HG02571 (cell line): ENCODE measurements at regions not wholly inside any gene's neighbourhood (a gene's known extent, or its start where the extent isn't known, plus 50 kb on each side); places are given as distances from the start of the nearest gene placed in this dataset.
"Not testable (repeated sequence)": the region's sequence is repeated elsewhere in the genome, so short reads cannot be mapped to it uniquely, and the experiment has no call there.

Experiments used
- ATAC-seq: cut with Tn5 transposase; IDR thresholded peaks from one replicate; pipeline ENCODE4 v1.9.1; 2021; ENCODE audit warnings: mild to moderate bottlenecking, moderate library complexity; ENCODE audit not compliant: unreplicated experiment

- no peak for ATAC-seq
These were observed 339.8 kb downstream of the OMA1 start for GRCh38 chr1:58206749-58207148.

GRCh38 chr1:58204284-58204683 lies 342.2 kb downstream of the OMA1 start:
- no peak for ATAC-seq

DNA sequence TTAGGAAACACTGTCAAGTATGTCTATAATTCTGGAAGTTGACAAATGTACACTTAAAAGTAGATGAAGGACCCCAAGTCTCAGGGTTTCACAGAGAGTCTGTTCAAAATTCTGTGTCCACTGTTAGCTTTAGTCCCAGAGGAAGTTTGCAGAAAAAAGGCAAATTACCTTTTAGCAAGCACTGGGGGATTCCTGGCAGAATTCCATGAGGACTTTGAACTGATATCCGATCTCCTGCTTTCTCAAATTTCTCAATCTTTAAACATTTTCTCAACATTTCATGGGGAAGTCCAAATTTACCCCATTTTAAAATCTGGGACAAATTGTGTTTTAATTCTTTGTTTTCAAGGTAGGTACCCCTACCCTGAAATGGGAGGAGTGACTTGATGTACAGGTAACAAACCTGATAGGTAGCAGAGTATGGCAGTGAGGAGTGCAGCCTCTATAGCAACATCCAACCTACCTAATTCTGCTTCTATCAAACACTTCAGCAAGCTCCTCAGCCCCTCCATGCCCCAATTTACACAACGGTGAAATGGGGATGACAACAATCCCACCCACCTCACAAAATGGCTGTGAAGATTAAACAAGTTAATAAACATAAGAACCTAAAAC lies 344.9 kb downstream of the OMA1 start:
- ATAC-seq = no peak

- no peak for ATAC-seq
These were observed 346.1 kb downstream of the OMA1 start for GRCh38 chr1:58200437-58200836.

- ATAC-seq = no peak
These were observed 348.7 kb downstream of the OMA1 start for GRCh38 chr1:58197811-58198210.

GRCh38 chr1:58190267-58190988 lies 356.1 kb downstream of the OMA1 start:
- no peak for ATAC-seq

GRCh38 chr1:58189453-58189852 lies 357.1 kb downstream of the OMA1 start:
- no peak for ATAC-seq

DNA sequence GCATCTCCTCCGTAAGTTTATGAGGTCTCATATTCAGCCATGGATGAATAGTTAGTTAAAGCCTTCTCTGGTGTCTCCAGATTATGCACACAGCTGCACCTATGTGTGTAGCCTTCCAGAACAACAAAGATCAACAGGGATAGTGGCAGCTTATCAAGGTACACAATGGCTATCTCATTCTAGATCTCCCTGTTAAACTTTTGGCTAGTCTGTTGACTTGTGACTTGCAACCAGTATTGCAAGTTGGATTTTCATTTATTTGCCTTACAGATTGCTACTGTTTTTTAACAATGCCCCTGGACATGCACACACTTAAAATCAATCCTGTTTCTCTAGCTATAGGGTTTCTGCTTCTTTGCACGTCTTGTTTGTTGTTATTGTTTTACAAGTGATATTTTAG lies 363.2 kb downstream of the OMA1 start:
- ATAC-seq = no peak

GRCh38 chr1:58180537-58180936 lies 366.0 kb downstream of the OMA1 start:
- ATAC-seq = no peak

GRCh38 chr1:58169160-58169559 lies 377.4 kb downstream of the OMA1 start:
- ATAC-seq = not testable (repeated sequence)

DNA sequence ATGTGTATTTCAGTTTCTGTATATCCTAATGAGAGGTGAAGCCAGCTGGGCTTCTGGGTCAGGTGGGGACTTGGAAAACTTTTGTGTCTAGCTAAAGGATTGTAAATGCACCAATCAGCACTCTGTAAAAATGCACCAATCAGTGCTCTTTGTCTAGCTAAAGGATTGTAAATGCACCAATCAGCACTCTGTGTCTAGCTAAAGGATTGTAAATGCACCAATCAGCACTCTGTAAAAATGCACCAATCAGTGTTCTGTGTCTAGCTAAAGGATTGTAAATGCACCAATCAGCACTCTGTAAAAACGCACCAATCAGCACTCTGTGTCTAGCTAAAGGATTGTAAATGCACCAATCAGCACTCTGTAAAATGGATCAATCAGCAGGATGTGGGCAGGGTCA lies 379.4 kb downstream of the OMA1 start:
- ATAC-seq = not testable (repeated sequence)

DNA sequence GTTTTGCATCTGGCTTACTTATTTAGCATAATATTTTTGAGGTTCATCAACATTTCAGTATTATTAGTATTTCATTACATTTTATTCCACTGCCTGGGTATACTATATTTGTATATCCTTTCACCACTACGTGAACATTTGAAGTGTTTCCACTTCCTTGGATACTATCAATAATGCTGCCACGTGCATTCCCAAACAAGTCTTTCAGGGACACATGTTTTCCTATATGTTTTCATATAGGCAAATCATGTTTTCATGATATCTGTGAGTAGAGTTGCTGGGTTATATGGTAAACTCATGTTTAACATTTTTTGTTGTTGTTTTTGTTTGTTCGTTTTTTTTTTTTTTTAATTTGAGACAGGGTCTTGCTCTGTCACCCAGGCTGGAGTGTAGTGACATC lies 380.1 kb downstream of the OMA1 start:
- no peak for ATAC-seq

- ATAC-seq = no peak
These were observed 381.5 kb downstream of the OMA1 start for GRCh38 chr1:58165073-58165472.

- no peak for ATAC-seq
These were observed 383.5 kb downstream of the OMA1 start for GRCh38 chr1:58162952-58163550.

GRCh38 chr1:58159434-58159830 lies 387.1 kb downstream of the OMA1 start:
- ATAC-seq = no peak

DNA sequence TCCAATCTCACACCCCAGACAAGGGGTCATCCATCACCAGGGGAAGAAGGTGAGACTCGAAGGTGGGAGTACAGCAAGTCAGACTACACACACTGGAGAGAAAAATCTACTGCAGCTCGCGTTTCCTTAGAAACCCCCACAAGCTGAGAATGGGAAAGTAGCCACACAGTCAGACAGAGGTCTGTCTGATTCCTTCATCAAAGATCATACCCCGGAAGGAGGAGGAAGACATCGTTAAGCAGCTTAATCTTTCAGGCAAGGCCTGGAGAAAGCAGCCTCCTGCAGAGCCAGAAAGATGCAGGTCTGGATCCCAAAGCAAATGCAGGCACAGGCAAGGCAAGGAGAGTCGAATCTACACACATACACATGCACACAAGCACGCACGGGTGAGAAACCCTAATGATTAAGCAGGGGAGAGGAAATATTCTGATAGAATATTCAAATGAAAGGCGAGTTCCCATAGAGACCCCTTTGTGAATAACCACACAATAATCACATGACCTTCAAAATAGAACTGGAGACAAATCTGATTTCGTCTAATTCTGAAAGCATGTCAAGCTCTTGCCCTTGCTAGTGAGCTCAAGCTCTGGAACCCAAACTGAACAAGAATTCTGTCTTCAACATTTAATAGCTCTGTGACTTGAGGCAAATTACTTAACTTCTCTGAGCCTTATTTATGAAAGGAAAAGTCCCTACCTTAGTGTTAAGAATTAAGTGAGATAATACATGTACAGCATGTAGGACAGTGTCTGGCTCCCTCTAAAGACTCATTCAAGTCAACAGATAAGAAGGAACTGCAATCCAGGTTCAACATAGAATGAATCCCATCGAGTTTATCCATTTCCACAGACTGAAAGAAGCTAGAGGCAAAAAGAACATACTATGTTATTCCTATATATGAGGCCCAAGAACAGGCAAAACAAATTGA lies 387.8 kb downstream of the OMA1 start:
- no peak for ATAC-seq

GRCh38 chr1:58158016-58158415 lies 388.5 kb downstream of the OMA1 start:
- no peak for ATAC-seq

GRCh38 chr1:58157256-58157655 lies 389.3 kb downstream of the OMA1 start:
- no peak for ATAC-seq

DNA sequence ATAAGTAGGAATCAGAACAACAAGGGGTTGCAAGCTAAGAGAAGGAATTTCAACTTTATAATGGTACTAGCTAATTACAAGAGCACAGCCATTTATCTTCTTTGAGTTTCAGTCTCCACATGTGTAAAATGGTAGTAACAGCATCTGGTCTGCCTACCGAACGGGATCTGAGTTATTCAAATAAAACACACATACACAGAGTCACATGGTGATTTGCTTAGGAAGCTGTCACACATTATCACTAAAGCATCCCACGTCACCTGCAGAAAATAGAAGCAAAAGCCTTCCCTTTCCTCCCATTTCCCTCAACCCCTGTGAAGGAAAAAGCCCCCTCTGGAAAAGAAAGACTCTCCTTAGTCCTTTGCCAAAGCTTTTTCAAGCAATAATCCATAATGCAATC lies 389.7 kb downstream of the OMA1 start:
- ATAC-seq = no peak

GRCh38 chr1:58156124-58156468 lies 390.4 kb downstream of the OMA1 start:
- no peak for ATAC-seq

- no peak for ATAC-seq
These were observed 391.0 kb downstream of the OMA1 start for GRCh38 chr1:58155418-58156123.
